Endothelial cell of umbilical vein (primary cell): ENCODE measurements at regions not wholly inside any gene's neighbourhood (a gene's known extent, or its start where the extent isn't known, plus 50 kb on each side); places are given as distances from the start of the nearest gene placed in this dataset.

Experiments used
- BruUV-seq: library from RNA; stranded (reverse); fragments of 400-500 nt; replicated peaks from 2 replicates; lab custom pipeline; 2021; lab: Mats Ljungman, UMichigan
- CTCF ChIA-PET: fragments of 300-600, 350-600 bp; sonication (Branson Sonifier 250); formaldehyde crosslinking; loops from one replicate; lab custom pipeline; 2021; ENCODE audit warnings: antibody characterized with exemption, inconsistent platforms; lab: Charles Lee
- POLR2A ChIA-PET: fragments of 300-600, 350-600 bp; sonication (Branson Sonifier 250); formaldehyde crosslinking; loops from one replicate; lab custom pipeline; 2021; ENCODE audit warnings: antibody characterized with exemption, inconsistent platforms; lab: Charles Lee
- DNase-seq: peaks from one replicate; pipeline ENCODE4 v3.0.0-alpha.2; 2011; ENCODE audit warnings: low read depth, low spot score
- FAIRE-seq: peaks from 2 replicates; lab custom pipeline; 2011; peaks lifted over from hg19 to GRCh38; lab: Jason Lieb, UNC
- H2AFZ ChIP-seq: 2 replicates; pipeline ENCODE4 v1.6.0; 2012; ENCODE audit warnings: low read depth, low read length, control low read depth, inconsistent platforms
- H3K27ac ChIP-seq: 2 replicates; pipeline ENCODE4 v1.5.1; 2011; ENCODE audit warnings: low read depth, mild to moderate bottlenecking, control low read depth, low read length, moderate library complexity; ENCODE audit not compliant: insufficient read depth
- H3K27me3 ChIP-seq, 2 experiments: 2 replicates each; pipeline versions ENCODE4 v1.6.0 to v1.6.1; 2011; ENCODE audit warnings: low read length in 2 of 2, mixed read lengths in 1 of 2; ENCODE audit not compliant: control insufficient read depth in 2 of 2, insufficient read depth in 2 of 2
- H3K36me3 ChIP-seq, 2 experiments: 2 replicates in 1 of 2; 3 replicates in 1 of 2; pipeline ENCODE4 v1.5.1; 2011; ENCODE audit warnings: low read length in 2 of 2, mild to moderate bottlenecking in 1 of 2, moderate library complexity in 1 of 2; ENCODE audit not compliant: control insufficient read depth in 2 of 2, insufficient read depth in 2 of 2; ENCODE audit errors: extremely low read depth in 1 of 2
- H3K4me1 ChIP-seq: 3 replicates; pipeline ENCODE4 v1.5.1; 2011; ENCODE audit warnings: mild to moderate bottlenecking, low read length; ENCODE audit not compliant: control insufficient read depth, insufficient read depth; ENCODE audit errors: extremely low read depth
- H3K4me2 ChIP-seq: 2 replicates; pipeline ENCODE4 v1.6.1; 2011; ENCODE audit warnings: low read length, control low read depth, mixed read lengths; ENCODE audit not compliant: insufficient read depth
- H3K4me3 ChIP-seq, 3 experiments: fragments of 200-600 bp in 1 of 3; sonication (generic), shearing (Covaris generic) in 1 of 3; replicated peaks in 1 of 3; 2 replicates each; pipeline ENCODE4 v1.5.1; 2011 to 2016; ENCODE audit warnings: control low read depth in 3 of 3, low read length in 3 of 3, mild to moderate bottlenecking in 2 of 3, inconsistent platforms in 1 of 3, low read depth in 1 of 3, moderate library complexity in 1 of 3; ENCODE audit not compliant: insufficient read depth in 1 of 3
- H3K79me2 ChIP-seq: 2 replicates; pipeline ENCODE4 v1.6.0; 2012; ENCODE audit warnings: low read length, inconsistent platforms; ENCODE audit not compliant: control insufficient read depth, insufficient read depth
- H3K9ac ChIP-seq: replicated peaks from 2 replicates; pipeline ENCODE3; 2011; ENCODE audit warnings: low read length, control low read depth; ENCODE audit not compliant: insufficient read depth; ENCODE audit errors: extremely low read depth
- H3K9me1 ChIP-seq: replicated peaks from 3 replicates; pipeline ENCODE4 v1.6.0; 2011; ENCODE audit warnings: mild to moderate bottlenecking, low read length; ENCODE audit not compliant: control insufficient read depth, insufficient read depth; ENCODE audit errors: extremely low read depth
- H3K9me3 ChIP-seq: replicated peaks from 2 replicates; pipeline ENCODE4 v1.5.1; 2012; ENCODE audit warnings: low read length, inconsistent platforms; ENCODE audit not compliant: control insufficient read depth, insufficient read depth
- H4K20me1 ChIP-seq: replicated peaks from 2 replicates; pipeline ENCODE3; 2011; ENCODE audit warnings: mild to moderate bottlenecking, low read length; ENCODE audit not compliant: control insufficient read depth, insufficient read depth; ENCODE audit errors: extremely low read depth
- CTCF ChIP-seq, 2 donors: IDR thresholded peaks; 1 replicate in 1 of 2; 2 replicates in 1 of 2; pipeline ENCODE4 v1.5.1; 2011; ENCODE audit warnings: low read length in 2 of 2, mild to moderate bottlenecking in 2 of 2, moderate library complexity in 2 of 2, control low read depth in 1 of 2, inconsistent platforms in 1 of 2, low read depth in 1 of 2; ENCODE audit not compliant: insufficient read depth in 1 of 2; ENCODE audit errors: extremely low read depth in 1 of 2
- EZH2 ChIP-seq: IDR thresholded peaks from 2 replicates; pipeline ENCODE4 v1.6.1; 2012; ENCODE audit warnings: borderline replicate concordance, low read depth, mild to moderate bottlenecking, moderate library complexity, low read length, inconsistent platforms; ENCODE audit not compliant: severe bottlenecking
- FOS ChIP-seq: IDR thresholded peaks from 2 replicates; pipeline ENCODE4 v1.6.1; 2011; ENCODE audit warnings: mild to moderate bottlenecking, low read length, moderate library complexity, borderline replicate concordance; ENCODE audit not compliant: insufficient read depth
- GATA2 ChIP-seq: IDR thresholded peaks from 2 replicates; pipeline ENCODE4 v1.7.0; 2011; ENCODE audit warnings: low read depth, mild to moderate bottlenecking, moderate library complexity, mixed read lengths, low read length; ENCODE audit not compliant: insufficient read length, insufficient read depth
- JUN ChIP-seq: IDR thresholded peaks from 2 replicates; pipeline ENCODE4 v1.6.1; 2011; ENCODE audit warnings: borderline replicate concordance, low read depth; ENCODE audit not compliant: insufficient read length, insufficient read depth
- MAX ChIP-seq: IDR thresholded peaks from 2 replicates; pipeline ENCODE4 v1.6.1; 2011; ENCODE audit not compliant: insufficient read depth, insufficient read length
- MYC ChIP-seq: IDR thresholded peaks from one replicate; pipeline ENCODE4 v1.6.1; 2011; ENCODE audit warnings: mild to moderate bottlenecking, low read depth, low read length
- POLR2A ChIP-seq: IDR thresholded peaks from 2 replicates; pipeline ENCODE4 v1.6.1; 2012; ENCODE audit warnings: low read depth, mild to moderate bottlenecking, control low read depth, low read length
- POLR2AphosphoS5 ChIP-seq: IDR thresholded peaks from 2 replicates; pipeline ENCODE4 v1.6.1; 2012; ENCODE audit warnings: low read depth, mild to moderate bottlenecking, control low read depth, low read length, moderate library complexity; ENCODE audit not compliant: insufficient read depth
- dilution Hi-C: fragments of 300-500 bp; cut with MboI; formaldehyde crosslinking; loops from one replicate; pipeline ENCODE4 v1.15.0; 2019; ENCODE audit warnings: low sequenced_read_pairs; ENCODE audit not compliant: extremely low pct_ligation_motif_present
- intact Hi-C: fragments of 100-400 bp; cut with micrococcal nuclease; formaldehyde crosslinking; loops from one replicate; pipeline ENCODE4 v1.10.0; 2022

- no peak for TF ChIP-seq JUN
- no peak for TF ChIP-seq FOS
- no peak for TF ChIP-seq GATA2
- no peak for TF ChIP-seq POLR2A
- TF ChIP-seq EZH2: no peak
- TF ChIP-seq MYC: no peak
- TF ChIP-seq CTCF (IDR thresholded peaks at IDR 0.05; ENCODE audit: extremely low read depth in 1 of 2, insufficient read depth in 1 of 2, low read depth in 1 of 2, low read length in 2 of 2): no peak
- TF ChIP-seq MAX: no peak
- TF ChIP-seq POLR2AphosphoS5: no peak
- Histone ChIP-seq H3K9ac (no peak overlapping the region), H3K36me3 (no peaks in the 10 kb centered on the region), H3K9me3 (peaks cover 2% of the 10 kb centered on the region), H4K20me1 (no peaks in the 10 kb centered on the region), H3K4me2 (no peak overlapping the region), H3K27ac (no peak overlapping the region), H2AFZ (no peak overlapping the region), H3K9me1 (no peaks in the 10 kb centered on the region), H3K4me1 (peaks cover 2% of the 10 kb centered on the region), H3K27me3 (no peaks in the 10 kb centered on the region), H3K4me3 (no peak overlapping the region), H3K79me2 (no peaks in the 10 kb centered on the region)
- CTCF ChIA-PET: no interaction called here
- no peak for DNase-seq
- no TSS peak for BruUV-seq
- POLR2A ChIA-PET: no interaction called here
- intact Hi-C loops (no loop called here), dilution Hi-C loops (no loop called here)
- FAIRE-seq: no peak
Measured at GRCh38 chr15:94028121-94028520, 203.2 kb upstream of the MCTP2 start.
